Psoas muscle (tissue), 7 donors: ENCODE measurements at regions not wholly inside any gene's neighbourhood (a gene's known extent, or its start where the extent isn't known, plus 50 kb on each side); places are given as distances from the start of the nearest gene placed in this dataset.

Experiments
- ATAC-seq, 4 donors: fragments of 200-7000 bp; cut with Tn5 transposase; one replicate each; pipeline ENCODE4 v1.9.1; 2020; ENCODE audit warnings: moderate library complexity in 3 of 4, mild to moderate bottlenecking in 2 of 4
- DNase-seq, 2 donors: peaks; one replicate each; pipeline ENCODE4 v3.0.0-alpha.2; 2020
- H3K27ac ChIP-seq: fragments of 200-600 bp; one replicate; pipeline ENCODE4 v1.8.0; 2022
- H3K27me3 ChIP-seq, 3 donors: fragments of 200-600 bp in 1 of 3; one replicate each; pipeline versions ENCODE4 v1.6.1 to v1.8.0; 2013 to 2022; ENCODE audit warnings: low read length in 2 of 3, mild to moderate bottlenecking in 2 of 3, moderate library complexity in 1 of 3; ENCODE audit not compliant: insufficient read depth in 3 of 3
- H3K36me3 ChIP-seq, 2 donors: fragments of 200-600 bp in 1 of 2; one replicate each; pipeline versions ENCODE4 v1.6.1 to v1.8.0; 2013 to 2022; ENCODE audit warnings: low read depth in 1 of 2, mild to moderate bottlenecking in 1 of 2, moderate library complexity in 1 of 2; ENCODE audit not compliant: insufficient read depth in 1 of 2
- H3K4me1 ChIP-seq: fragments of 200-600 bp; one replicate; pipeline ENCODE4 v1.8.0; 2022
- H3K4me3 ChIP-seq: fragments of 200-600 bp; one replicate; pipeline ENCODE4 v1.8.0; 2022; ENCODE audit warnings: mild to moderate bottlenecking
- H3K9me3 ChIP-seq: fragments of 200-600 bp; one replicate; pipeline ENCODE4 v1.8.0; 2022
- WGBS, 3 donors: extraction: QIAGEN DNeasy Blood & Tissue Kit; methylation state at CpG; one replicate each; pipeline versions ENCODE4 v1.1.6 to v1.1.7; 2013; 5-methylcytosine and 5-hydroxymethylcytosine counted together
- intact Hi-C, 2 donors: fragments of 100-400 bp; cut with DNase I; formaldehyde crosslinking; loops; one replicate each; pipeline versions ENCODE4 v1.11.0 to v1.14.2; 2022
- TF ChIP-seq, protein P1 (sequence below): fragments of 200-600 bp; IDR thresholded peaks from one replicate; pipeline ENCODE4 v1.8.0; 2022; ENCODE audit warnings: antibody characterized with exemption
- donor health status: healthy with polysubstance abuse.
- donor health status: DM: no; HTN: no; CAD: no; lungs with moderate emphysema.
- donor health status: Bipolar disorder and iron deficiency.
- donor health status: healthy.
- donor health status: DM: yes; HTN: yes; CAD: no.
- donor health status: DM: no; HTN: no; CAD: no.
- donor health status: DM: yes; HTN: yes; CAD: no.

- Histone ChIP-seq H3K27me3 (no peaks in the 10 kb centered on the region), H3K4me3 (no peak overlapping the region), H3K4me1 (no peaks in the 10 kb centered on the region), H3K36me3 (no peaks in the 10 kb centered on the region), H3K27ac (no peak overlapping the region), H3K9me3 (no peaks in the 10 kb centered on the region)
- DNase-seq: no peak
- 64 to 68% (median 65%) methylated on average over 2 of the region's 2 CpGs for WGBS, 3 donors
- intact Hi-C loops: no loop called here
- TF ChIP-seq, protein P1, sequence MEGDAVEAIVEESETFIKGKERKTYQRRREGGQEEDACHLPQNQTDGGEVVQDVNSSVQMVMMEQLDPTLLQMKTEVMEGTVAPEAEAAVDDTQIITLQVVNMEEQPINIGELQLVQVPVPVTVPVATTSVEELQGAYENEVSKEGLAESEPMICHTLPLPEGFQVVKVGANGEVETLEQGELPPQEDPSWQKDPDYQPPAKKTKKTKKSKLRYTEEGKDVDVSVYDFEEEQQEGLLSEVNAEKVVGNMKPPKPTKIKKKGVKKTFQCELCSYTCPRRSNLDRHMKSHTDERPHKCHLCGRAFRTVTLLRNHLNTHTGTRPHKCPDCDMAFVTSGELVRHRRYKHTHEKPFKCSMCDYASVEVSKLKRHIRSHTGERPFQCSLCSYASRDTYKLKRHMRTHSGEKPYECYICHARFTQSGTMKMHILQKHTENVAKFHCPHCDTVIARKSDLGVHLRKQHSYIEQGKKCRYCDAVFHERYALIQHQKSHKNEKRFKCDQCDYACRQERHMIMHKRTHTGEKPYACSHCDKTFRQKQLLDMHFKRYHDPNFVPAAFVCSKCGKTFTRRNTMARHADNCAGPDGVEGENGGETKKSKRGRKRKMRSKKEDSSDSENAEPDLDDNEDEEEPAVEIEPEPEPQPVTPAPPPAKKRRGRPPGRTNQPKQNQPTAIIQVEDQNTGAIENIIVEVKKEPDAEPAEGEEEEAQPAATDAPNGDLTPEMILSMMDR: no peak
- ATAC-seq: no peak
These were observed 53.6 kb upstream of the KIRREL3 start for GRCh38 chr11:127054153-127054552.

DNA sequence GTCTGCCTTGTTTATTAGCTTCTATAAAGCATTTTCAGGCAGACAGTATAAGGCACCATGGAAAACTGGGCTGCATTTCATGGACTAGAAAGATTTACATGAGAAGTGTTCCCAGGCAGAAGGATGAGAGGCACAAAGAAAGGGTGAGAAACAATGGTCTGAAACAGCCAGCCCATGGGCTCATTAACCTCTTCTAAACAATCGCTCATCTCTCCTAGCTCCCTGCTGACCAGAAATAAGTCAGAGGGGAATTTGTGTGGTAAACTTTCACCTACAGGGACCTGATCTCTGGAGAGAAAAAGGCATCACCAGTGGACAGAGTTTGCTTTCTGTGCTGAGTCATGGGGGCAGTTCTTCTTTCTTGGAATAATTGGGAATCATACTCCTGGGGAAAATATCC, 51.8 kb upstream of the KIRREL3 start:
- ATAC-seq (no peak), DNase-seq (no peak)
- TF ChIP-seq, protein P1: no peak
- H3K27me3 ChIP-seq: no peaks in the 10 kb centered on the region
- no peak overlapping the region for H3K27ac ChIP-seq
- 65 to 81% (median 69%) methylated on average over 1 of the region's 1 CpG for WGBS, 3 donors
- no peak overlapping the region for H3K4me3 ChIP-seq
- H3K9me3 ChIP-seq: no peaks in the 10 kb centered on the region
- no peaks in the 10 kb centered on the region for H3K36me3 ChIP-seq
- H3K4me1 ChIP-seq: no peaks in the 10 kb centered on the region
- intact Hi-C loops: no loop called here
